ENCODE measurements at regions not wholly inside any gene's neighbourhood (a gene's known extent, or its start where the extent isn't known, plus 50 kb on each side); places are given as distances from the start of the nearest gene placed in this dataset.
A peak's percentile ranks its signal among the peaks of the same experiment; 100 is the strongest.

- no peak for DNase-seq
These were observed 1085.3 kb upstream of the MAP3K7 start for GRCh38 chr6:91672201-91672600.

- DNase-seq = no peak
These were observed 1083.0 kb upstream of the MAP3K7 start for GRCh38 chr6:91669871-91670268.

GRCh38 chr6:91669154-91669870 lies 1082.4 kb upstream of the MAP3K7 start:
- no peak for DNase-seq

- no peak for DNase-seq
These were observed 1080.7 kb upstream of the MAP3K7 start for GRCh38 chr6:91667596-91667995.

GRCh38 chr6:91664327-91664959 lies 1077.6 kb upstream of the MAP3K7 start:
- peak in 1 of 5 experiments; percentile 2 for DNase-seq

GRCh38 chr6:91660893-91661292 lies 1074.0 kb upstream of the MAP3K7 start:
- no peak for DNase-seq

- no peak for DNase-seq
These were observed 1073.0 kb upstream of the MAP3K7 start for GRCh38 chr6:91659891-91660290.

GRCh38 chr6:91654793-91655192 lies 1067.9 kb upstream of the MAP3K7 start:
- no peak for DNase-seq

GRCh38 chr6:91654357-91654756 lies 1067.5 kb upstream of the MAP3K7 start:
- DNase-seq = no peak

- no peak for DNase-seq
These were observed 1067.0 kb upstream of the MAP3K7 start for GRCh38 chr6:91653895-91654294.

GRCh38 chr6:91653076-91653723 lies 1066.3 kb upstream of the MAP3K7 start:
- no peak for DNase-seq

GRCh38 chr6:91646649-91647048 lies 1059.8 kb upstream of the MAP3K7 start:
- no peak for DNase-seq

GRCh38 chr6:91645811-91646210 lies 1058.9 kb upstream of the MAP3K7 start:
- DNase-seq = no peak

GRCh38 chr6:91637217-91637616 lies 1050.3 kb upstream of the MAP3K7 start:
- no peak for DNase-seq

GRCh38 chr6:91634791-91635190 lies 1047.9 kb upstream of the MAP3K7 start:
- DNase-seq = no peak

GRCh38 chr6:91633374-91634111 lies 1046.7 kb upstream of the MAP3K7 start:
- DNase-seq = no peak

GRCh38 chr6:91632308-91632707 lies 1045.4 kb upstream of the MAP3K7 start:
- no peak for DNase-seq

- DNase-seq = no peak
These were observed 1044.4 kb upstream of the MAP3K7 start for GRCh38 chr6:91631227-91631626.

GRCh38 chr6:91626911-91627310 lies 1040.0 kb upstream of the MAP3K7 start:
- DNase-seq = no peak

- no peak for DNase-seq
These were observed 1026.6 kb upstream of the MAP3K7 start for GRCh38 chr6:91613481-91613880.

GRCh38 chr6:91611190-91611589 lies 1024.3 kb upstream of the MAP3K7 start:
- DNase-seq = no peak

GRCh38 chr6:91608428-91608827 lies 1021.6 kb upstream of the MAP3K7 start:
- no peak for DNase-seq

GRCh38 chr6:91606148-91606901 lies 1019.5 kb upstream of the MAP3K7 start:
- DNase-seq = no peak
